Spinal cord (tissue), 9 donors: ENCODE measurements at regions not wholly inside any gene's neighbourhood (a gene's known extent, or its start where the extent isn't known, plus 50 kb on each side); places are given as distances from the start of the nearest gene placed in this dataset.

Source experiments
- DNase-seq, 6 donors: peaks; one replicate each; pipeline versions ENCODE4 v3.0.0 to v3.0.0-alpha.2; 2013 to 2015; ENCODE audit warnings: low spot score in 6 of 6, low read depth in 4 of 6
- H3K27ac ChIP-seq: one replicate; pipeline ENCODE4 v1.5.1; 2013; ENCODE audit warnings: low read depth, low read length, control low read depth
- H3K27me3 ChIP-seq: one replicate; pipeline ENCODE4 v1.6.1; 2013; ENCODE audit warnings: low read length; ENCODE audit not compliant: control insufficient read depth, insufficient read depth
- H3K36me3 ChIP-seq: one replicate; pipeline ENCODE4 v1.6.1; 2013; ENCODE audit warnings: low read length; ENCODE audit not compliant: control insufficient read depth, insufficient read depth
- H3K4me1 ChIP-seq: one replicate; pipeline ENCODE4 v1.6.1; 2013; ENCODE audit warnings: low read length; ENCODE audit not compliant: control insufficient read depth, insufficient read depth
- H3K4me3 ChIP-seq: one replicate; pipeline ENCODE4 v1.5.1; 2013; ENCODE audit warnings: low read depth, low read length, control low read depth
- H3K9me3 ChIP-seq: one replicate; pipeline ENCODE4 v1.6.1; 2013; ENCODE audit warnings: low read length; ENCODE audit not compliant: control insufficient read depth, insufficient read depth
- WGBS: methylation state at CpG from one replicate; pipeline ENCODE4 v1.1.5; 2013; ENCODE audit warnings: missing lambda C conversion rate; ENCODE audit not compliant: insufficient coverage; 5-methylcytosine and 5-hydroxymethylcytosine counted together
- donor health status: healthy.

DNA sequence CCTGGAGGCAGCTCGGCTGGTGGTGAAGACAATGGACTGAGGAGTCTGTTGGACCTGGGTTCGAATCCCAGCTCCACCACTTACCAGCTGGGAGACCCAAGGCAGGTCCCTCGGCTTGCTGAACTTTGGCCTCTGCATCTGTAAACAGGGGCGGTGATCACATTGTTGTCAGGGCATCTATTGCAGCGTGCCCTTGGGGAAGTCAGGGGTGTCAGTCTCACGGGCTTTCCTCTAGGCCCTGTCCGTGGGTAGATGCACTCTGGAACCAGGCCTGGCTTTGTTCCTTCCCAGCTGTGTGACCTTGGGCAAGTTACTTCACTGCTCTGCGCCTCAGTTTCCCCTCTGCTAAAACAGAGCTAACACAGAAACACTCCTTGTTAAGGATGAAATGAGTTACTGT, 68.8 kb upstream of the SLC6A6 start:
- H3K9me3 ChIP-seq: no peaks in the 10 kb centered on the region
- no peaks in the 10 kb centered on the region for H3K4me1 ChIP-seq
- WGBS: 79% methylated on average over 7 of the region's 8 CpGs
- DNase-seq: no peak
- no peaks in the 10 kb centered on the region for H3K36me3 ChIP-seq
- no peak overlapping the region for H3K27ac ChIP-seq
- H3K27me3 ChIP-seq: no peaks in the 10 kb centered on the region
- no peak overlapping the region for H3K4me3 ChIP-seq

GRCh38 chr3:14334136-14334535, 68.3 kb upstream of the SLC6A6 start:
- H3K27ac ChIP-seq: no peak overlapping the region
- WGBS: 85% methylated on average over 2 of the region's 4 CpGs
- no peaks in the 10 kb centered on the region for H3K4me1 ChIP-seq
- no peak overlapping the region for H3K4me3 ChIP-seq
- H3K9me3 ChIP-seq: no peaks in the 10 kb centered on the region
- no peak for DNase-seq
- no peaks in the 10 kb centered on the region for H3K27me3 ChIP-seq
- no peaks in the 10 kb centered on the region for H3K36me3 ChIP-seq

DNA sequence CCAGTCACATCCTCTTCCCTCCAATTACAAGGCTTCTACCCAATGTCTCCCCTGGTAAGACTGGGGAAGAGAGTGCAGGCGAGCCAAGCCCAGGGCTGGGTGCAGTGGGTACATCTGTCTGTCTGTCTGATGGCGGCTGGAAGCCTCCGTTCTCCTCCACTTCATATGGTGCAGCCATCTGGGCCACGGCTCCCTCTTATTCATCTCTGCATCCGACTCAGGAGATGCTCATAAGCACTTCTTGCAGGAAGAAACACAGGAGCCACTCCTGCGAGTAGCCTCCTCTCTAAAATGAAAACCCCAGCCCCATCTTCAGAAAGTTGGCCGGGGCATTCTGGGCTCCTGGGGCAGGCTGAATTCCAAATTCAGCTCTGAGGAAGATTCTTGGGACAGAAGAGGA, 67.5 kb upstream of the SLC6A6 start:
- H3K27ac ChIP-seq: no peak overlapping the region
- no peaks in the 10 kb centered on the region for H3K27me3 ChIP-seq
- H3K4me1 ChIP-seq: no peaks in the 10 kb centered on the region
- WGBS: 58% methylated on average over 5 of the region's 7 CpGs
- no peaks in the 10 kb centered on the region for H3K9me3 ChIP-seq
- no peak for DNase-seq
- H3K4me3 ChIP-seq: no peak overlapping the region
- no peaks in the 10 kb centered on the region for H3K36me3 ChIP-seq

GRCh38 chr3:14335774-14336748, 66.3 kb upstream of the SLC6A6 start:
- no peak overlapping the region for H3K4me3 ChIP-seq
- DNase-seq: peak in 1 of 6 donors; percentile 15
- H3K27me3 ChIP-seq: no peaks in the 10 kb centered on the region
- H3K27ac ChIP-seq: no peak overlapping the region
- no peaks in the 10 kb centered on the region for H3K4me1 ChIP-seq
- no peaks in the 10 kb centered on the region for H3K36me3 ChIP-seq
- 62% methylated on average over 6 of the region's 10 CpGs for WGBS
- no peaks in the 10 kb centered on the region for H3K9me3 ChIP-seq

DNA sequence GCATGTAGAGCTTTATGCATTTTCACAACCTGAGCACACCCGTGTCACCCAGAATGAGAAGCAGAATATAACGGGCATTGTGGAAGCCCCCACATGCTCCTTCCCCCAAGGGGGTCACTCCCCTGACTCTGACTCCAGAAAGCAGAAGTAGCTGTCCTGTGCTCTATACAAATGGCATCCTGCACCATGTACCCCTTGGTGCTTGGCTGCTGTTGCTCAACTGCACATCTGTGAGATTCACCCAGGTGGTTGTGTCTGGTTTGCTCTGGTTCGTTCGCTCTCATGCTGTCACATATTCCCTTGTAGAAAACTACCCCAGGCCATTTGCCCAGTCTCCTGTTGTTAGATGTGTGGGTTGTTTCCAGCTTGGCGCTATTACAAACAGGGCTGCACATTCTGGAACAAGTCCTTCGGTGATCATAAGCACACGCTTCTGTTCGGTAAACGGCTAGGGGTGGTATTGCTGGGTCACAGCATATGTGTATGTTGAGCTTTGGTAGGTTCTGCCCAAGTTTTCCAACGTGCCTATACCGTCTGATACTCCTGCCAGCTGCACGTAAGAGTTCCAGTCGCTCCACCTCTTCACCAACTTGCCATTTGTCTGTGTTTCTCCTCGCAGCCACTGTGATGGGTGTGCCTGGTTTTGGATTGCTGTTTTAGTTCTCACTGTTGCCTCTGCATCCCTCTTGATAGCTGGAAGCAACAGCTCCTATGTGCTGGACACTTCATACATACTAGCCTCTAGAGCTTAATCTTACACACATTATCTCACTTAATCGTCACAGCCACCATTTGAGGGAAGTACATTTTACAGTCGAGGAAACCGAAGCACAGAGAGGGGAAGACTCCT, 65.4 kb upstream of the SLC6A6 start:
- Histone ChIP-seq H3K4me3 (no peak overlapping the region), H3K4me1 (no peaks in the 10 kb centered on the region), H3K27ac (no peak overlapping the region), H3K9me3 (no peaks in the 10 kb centered on the region), H3K27me3 (no peaks in the 10 kb centered on the region), H3K36me3 (no peaks in the 10 kb centered on the region)
- WGBS: 74% methylated on average over 10 of the region's 17 CpGs
- no peak for DNase-seq

DNA sequence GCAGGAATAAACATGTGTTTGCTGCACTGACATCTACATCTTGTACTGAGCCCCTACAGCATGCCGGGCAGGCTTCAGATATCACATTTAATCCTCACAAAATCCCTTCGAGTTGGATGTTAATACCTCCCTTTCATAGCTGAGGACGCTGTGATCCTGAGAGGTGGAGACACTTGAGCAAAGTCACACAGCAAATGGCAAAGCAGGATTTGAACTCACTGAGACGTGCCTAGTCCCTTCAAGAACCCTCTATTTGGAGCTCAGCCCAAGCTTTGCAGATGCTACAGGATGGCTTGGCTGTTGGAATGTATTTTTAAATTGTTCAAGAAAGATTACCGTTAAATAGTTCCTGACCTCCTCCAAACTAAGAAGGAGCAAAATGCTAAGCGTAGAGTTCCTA, 64.6 kb upstream of the SLC6A6 start:
- H3K4me1 ChIP-seq: no peaks in the 10 kb centered on the region
- H3K27ac ChIP-seq: no peak overlapping the region
- H3K27me3 ChIP-seq: no peaks in the 10 kb centered on the region
- 100% methylated on average over 1 of the region's 6 CpGs for WGBS
- H3K9me3 ChIP-seq: no peaks in the 10 kb centered on the region
- no peak for DNase-seq
- no peak overlapping the region for H3K4me3 ChIP-seq
- no peaks in the 10 kb centered on the region for H3K36me3 ChIP-seq

GRCh38 chr3:14338242-14338641, 64.2 kb upstream of the SLC6A6 start:
- no peaks in the 10 kb centered on the region for H3K4me1 ChIP-seq
- no peaks in the 10 kb centered on the region for H3K9me3 ChIP-seq
- DNase-seq: no peak
- WGBS: no CpG with 5 or more reads among the region's 4 CpGs
- H3K27ac ChIP-seq: no peak overlapping the region
- no peak overlapping the region for H3K4me3 ChIP-seq
- no peaks in the 10 kb centered on the region for H3K36me3 ChIP-seq
- no peaks in the 10 kb centered on the region for H3K27me3 ChIP-seq

DNA sequence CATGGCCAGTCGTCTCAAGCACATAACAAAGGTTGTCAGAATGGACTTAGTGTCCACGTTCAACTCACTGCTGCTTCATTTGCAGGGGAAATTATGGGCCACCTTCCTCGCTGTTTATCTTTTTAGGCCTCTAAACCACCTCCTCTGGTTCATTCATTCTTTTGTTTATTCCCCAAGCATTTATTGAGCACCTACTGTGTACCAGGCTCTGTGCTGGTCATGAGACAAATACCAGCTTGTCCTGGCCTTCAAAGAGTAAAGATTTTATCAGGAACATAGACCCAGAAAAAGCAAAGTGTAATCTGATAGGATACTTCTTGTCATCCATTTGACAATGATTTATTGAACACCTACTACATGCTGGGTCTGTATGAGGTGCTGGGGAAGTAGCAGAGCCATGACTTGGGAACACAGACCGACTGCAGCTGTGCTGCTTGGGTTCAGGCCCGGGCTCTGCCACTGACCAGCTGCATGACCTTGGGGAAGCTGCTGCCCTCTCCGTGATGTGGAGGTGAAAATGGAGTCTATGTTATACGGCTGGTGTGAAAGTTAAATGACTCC, 63.4 kb upstream of the SLC6A6 start:
- Histone ChIP-seq H3K4me3 (no peak overlapping the region), H3K36me3 (no peaks in the 10 kb centered on the region), H3K27ac (no peak overlapping the region), H3K9me3 (no peaks in the 10 kb centered on the region), H3K4me1 (no peaks in the 10 kb centered on the region), H3K27me3 (no peaks in the 10 kb centered on the region)
- DNase-seq: no peak
- 84% methylated on average over 6 of the region's 7 CpGs for WGBS

- H3K9me3 ChIP-seq: no peaks in the 10 kb centered on the region
- H3K27me3 ChIP-seq: no peaks in the 10 kb centered on the region
- H3K36me3 ChIP-seq: no peaks in the 10 kb centered on the region
- no peak overlapping the region for H3K27ac ChIP-seq
- DNase-seq: no peak
- WGBS: 71% methylated on average over 10 of the region's 14 CpGs
- peaks cover 13% of the 10 kb centered on the region for H3K4me1 ChIP-seq
- no peak overlapping the region for H3K4me3 ChIP-seq
These were observed 61.3 kb upstream of the SLC6A6 start for GRCh38 chr3:14340960-14341708.
